ENCODE measurements at regions not wholly inside any gene's neighbourhood (a gene's known extent, or its start where the extent isn't known, plus 50 kb on each side); places are given as distances from the start of the nearest gene placed in this dataset.

GRCh38 chr1:94683886-94684285, 136.3 kb upstream of the SLC44A3 start:
- Histone ChIP-seq H3K27ac (ENCODE audit: insufficient read depth, low read length) (no peak overlapping the region), H3K9ac (ENCODE audit: low read depth, low read length) (no peak overlapping the region), H3K4ac (ENCODE audit: low read depth, low read length) (peak overlapping the region; percentile 97), H3K14ac (replicated peaks; ENCODE audit: low read depth, low read length) (peak overlapping the region; percentile 85; the same call in 1 of the 2 replicates), H3K56ac (ENCODE audit: extremely low read depth, insufficient read depth, low read length) (no peak overlapping the region), H3K27me3 (ENCODE audit: control insufficient read depth, insufficient read depth, low read length) (no peaks in the 10 kb centered on the region), H4K20me1 (ENCODE audit: insufficient read depth, low read length) (no peaks in the 10 kb centered on the region), H3K4me1 (ENCODE audit: control insufficient read depth, insufficient read depth, low read length) (peaks cover 11% of the 10 kb centered on the region), H3K23ac (ENCODE audit: low read depth, low read length) (no peak overlapping the region), H4K91ac (ENCODE audit: insufficient read depth, low read depth, low read length) (peak overlapping the region; percentile 95), H3K4me3 (ENCODE audit: insufficient read depth, low read depth, low read length) (no peak overlapping the region), H3K9me3 (ENCODE audit: control insufficient read depth, insufficient read depth, low read length) (no peaks in the 10 kb centered on the region), H2BK5ac (ENCODE audit: low read depth, low read length, poor library complexity, severe bottlenecking) (peak overlapping the region; percentile 60), H2AK5ac (ENCODE audit: low read depth, low read length) (peak overlapping the region; percentile 97; the same call in 1 of the 2 replicates), H3K4me2 (ENCODE audit: low read depth, low read length) (no peak overlapping the region), H2AFZ (replicated peaks; ENCODE audit: low read length, poor library complexity) (no peak overlapping the region), H2BK120ac (ENCODE audit: low read depth, low read length) (peak overlapping the region; percentile 91), H2AK9ac (replicated peaks; ENCODE audit: low read depth, low read length, poor library complexity) (no peak overlapping the region), H2BK20ac (ENCODE audit: low read depth, low read length) (peak overlapping the region; percentile 94), H3K9me1 (ENCODE audit: insufficient read depth, low read length) (peaks cover 7% of the 10 kb centered on the region), H4K5ac (ENCODE audit: low read depth, low read length) (peak overlapping the region; percentile 19), H2BK15ac (ENCODE audit: low read depth, low read length) (peak overlapping the region; percentile 95; the same call in 2 of the 3 replicates), H3K36me3 (ENCODE audit: control insufficient read depth, insufficient read depth, low read length) (no peaks in the 10 kb centered on the region), H3K18ac (ENCODE audit: low read depth, low read length) (peak overlapping the region; percentile 67), H3K79me1 (ENCODE audit: low read depth in 1 of 2, low read length in 2 of 2) (no peaks in the 10 kb centered on the region), H4K8ac (ENCODE audit: low read depth in 2 of 2, low read length in 2 of 2) (peak overlapping the region; percentile 36 to 80; a peak in 2 of 4 replicates)
- no CpG with 5 or more reads among the region's 6 CpGs for WGBS, 2 experiments (ENCODE audit: extremely low coverage in 2 of 2, insufficient read length in 1 of 2)
- dilution Hi-C loops (cut with HindIII; ENCODE audit: low sequenced_read_pairs, unreplicated experiment) (no loop called here), in situ Hi-C loops (cut with MboI; ENCODE audit: low sequenced_read_pairs) (no loop called here), intact Hi-C loops (cut with micrococcal nuclease) (no loop called here)
- DNase-seq: no peak
- TF ChIP-seq CTCF (conservative IDR thresholded peaks at IDR 0.05; ENCODE audit: low read depth, low read length) (no peak), MAZ (IDR thresholded peaks at IDR 0.05; ENCODE audit: borderline replicate concordance, low read depth, low read length) (no peak), BHLHE40 (IDR thresholded peaks at IDR 0.05; ENCODE audit: low read depth, low read length) (no peak), RAD21 (IDR thresholded peaks at IDR 0.05; ENCODE audit: low read length) (no peak), MXI1 (IDR thresholded peaks at IDR 0.05; ENCODE audit: borderline replicate concordance, low read depth, low read length) (no peak), MAFK (IDR thresholded peaks at IDR 0.05; ENCODE audit: low read depth, low read length) (no peak), CEBPB (IDR thresholded peaks at IDR 0.05; ENCODE audit: low read depth, low read length) (no peak), NFE2L2 (IDR thresholded peaks at IDR 0.05; ENCODE audit: low read depth, low read length) (no peak), ELK1 (IDR thresholded peaks at IDR 0.05; ENCODE audit: borderline replicate concordance, low read depth, low read length) (no peak), USF2 (IDR thresholded peaks at IDR 0.05; ENCODE audit: low read depth, low read length) (no peak), RCOR1 (IDR thresholded peaks at IDR 0.05; ENCODE audit: insufficient replicate concordance, low read length) (no peak), POLR2A (IDR thresholded peaks at IDR 0.05; ENCODE audit: low read depth, low read length) (no peak), CHD1 (IDR thresholded peaks at IDR 0.05; ENCODE audit: low read depth, low read length) (no peak), FOS (IDR thresholded peaks at IDR 0.05; ENCODE audit: low read depth, low read length) (no peak), RFX5 (IDR thresholded peaks at IDR 0.05; ENCODE audit: low read depth, low read length) (no peak), SMC3 (IDR thresholded peaks at IDR 0.05; ENCODE audit: low read depth, low read length) (no peak)
- BruUV-seq (replicated peaks): no TSS peak
- no peak for ATAC-seq (ENCODE audit: low read depth)
- POLR2A ChIA-PET (ENCODE audit: unreplicated experiment): no interaction called here
- CTCF ChIA-PET: no interaction called here
